ENCODE measurements at regions not wholly inside any gene's neighbourhood (a gene's known extent, or its start where the extent isn't known, plus 50 kb on each side); places are given as distances from the start of the nearest gene placed in this dataset.
A peak's percentile ranks its signal among the peaks of the same experiment; 100 is the strongest.

GRCh38 chr1:218548764-218549163 lies 203.6 kb downstream of the TGFB2 start:
- H3K27ac Mint-ChIP-seq (ENCODE audit: unreplicated experiment), result no peak overlapping the region
- intact Hi-C loops (cut with micrococcal nuclease; ENCODE audit: unreplicated experiment), result no loop called here
- H3K4me1 Mint-ChIP-seq (ENCODE audit: low read depth, unreplicated experiment), result peaks cover 6% of the 10 kb centered on the region
- H3K9me3 Mint-ChIP-seq (ENCODE audit: unreplicated experiment), result peaks cover 11% of the 10 kb centered on the region
- Histone ChIP-seq H3K4me3 (ENCODE audit: low read depth, low read length) (no peak overlapping the region), H3K9me3 (no peaks in the 10 kb centered on the region), H3K4me1 (no peaks in the 10 kb centered on the region), H3K36me3 (ENCODE audit: control insufficient read depth, insufficient read depth, low read length) (no peaks in the 10 kb centered on the region), H3K27me3 (replicated peaks; ENCODE audit: control insufficient read depth, insufficient read depth, low read length) (no peaks in the 10 kb centered on the region)
- CTCF ChIA-PET, result no interaction called here
- no peak for TF ChIP-seq CTCF (IDR thresholded peaks at IDR 0.05; ENCODE audit: insufficient read depth in 1 of 2, low read depth in 1 of 2, low read length in 1 of 2, severe bottlenecking in 1 of 2, unreplicated experiment in 1 of 2)
- no peak overlapping the region for H3K4me3 Mint-ChIP-seq (ENCODE audit: unreplicated experiment)
- POLR2A ChIA-PET, result no interaction called here
- DNase-seq, result no peak
- no TSS peak for BruUV-seq (replicated peaks)
- peaks cover 1% of the 10 kb centered on the region for H3K36me3 Mint-ChIP-seq (ENCODE audit: insufficient read depth, unreplicated experiment)
- H3K27me3 Mint-ChIP-seq (ENCODE audit: insufficient read depth, unreplicated experiment), result no peaks in the 10 kb centered on the region

- Mint-ChIP-seq H3K27ac (ENCODE audit: unreplicated experiment) (no peak overlapping the region), H3K36me3 (ENCODE audit: insufficient read depth, unreplicated experiment) (peaks cover 5% of the 10 kb centered on the region), H3K27me3 (ENCODE audit: insufficient read depth, unreplicated experiment) (no peaks in the 10 kb centered on the region), H3K9me3 (ENCODE audit: unreplicated experiment) (peaks cover 23% of the 10 kb centered on the region), H3K4me3 (ENCODE audit: unreplicated experiment) (no peak overlapping the region), H3K4me1 (ENCODE audit: low read depth, unreplicated experiment) (peaks cover 6% of the 10 kb centered on the region)
- Histone ChIP-seq H3K36me3 (ENCODE audit: control insufficient read depth, insufficient read depth, low read length) (no peaks in the 10 kb centered on the region), H3K4me1 (no peaks in the 10 kb centered on the region), H3K27me3 (replicated peaks; ENCODE audit: control insufficient read depth, insufficient read depth, low read length) (no peaks in the 10 kb centered on the region), H3K9me3 (no peaks in the 10 kb centered on the region), H3K4me3 (ENCODE audit: low read depth, low read length) (no peak overlapping the region)
- ChIA-PET CTCF (no interaction called here), POLR2A (interaction anchor here (0.7 kb wide), 1 partner anchor 305 kb away, joined by 6 read pairs; no protein-coding TSS in a partner anchor)
- intact Hi-C loops (cut with micrococcal nuclease; ENCODE audit: unreplicated experiment), result loop anchor here (10.0 kb wide), 1 partner anchor 122 kb away; no protein-coding TSS in a partner anchor
- peak in 1 of 2 experiments; percentile 11 for DNase-seq
- no peak for TF ChIP-seq CTCF (IDR thresholded peaks at IDR 0.05; ENCODE audit: insufficient read depth in 1 of 2, low read depth in 1 of 2, low read length in 1 of 2, severe bottlenecking in 1 of 2, unreplicated experiment in 1 of 2)
- no TSS peak for BruUV-seq (replicated peaks)
Measured at GRCh38 chr1:218553197-218553596, 208.1 kb downstream of the TGFB2 start.

- Mint-ChIP-seq H3K9me3 (ENCODE audit: unreplicated experiment) (peaks cover 23% of the 10 kb centered on the region), H3K27me3 (ENCODE audit: insufficient read depth, unreplicated experiment) (no peaks in the 10 kb centered on the region), H3K36me3 (ENCODE audit: insufficient read depth, unreplicated experiment) (peaks cover 5% of the 10 kb centered on the region), H3K4me1 (ENCODE audit: low read depth, unreplicated experiment) (peaks cover 6% of the 10 kb centered on the region), H3K27ac (ENCODE audit: unreplicated experiment) (no peak overlapping the region), H3K4me3 (ENCODE audit: unreplicated experiment) (no peak overlapping the region)
- intact Hi-C loops (cut with micrococcal nuclease; ENCODE audit: unreplicated experiment), result loop anchor here (10.0 kb wide), 1 partner anchor 119 kb away; no protein-coding TSS in a partner anchor
- CTCF ChIA-PET, result no interaction called here
- Histone ChIP-seq H3K27me3 (replicated peaks; ENCODE audit: control insufficient read depth, insufficient read depth, low read length) (no peaks in the 10 kb centered on the region), H3K4me1 (no peaks in the 10 kb centered on the region), H3K36me3 (ENCODE audit: control insufficient read depth, insufficient read depth, low read length) (no peaks in the 10 kb centered on the region), H3K9me3 (no peaks in the 10 kb centered on the region), H3K4me3 (ENCODE audit: low read depth, low read length) (no peak overlapping the region)
- DNase-seq, result no peak
- TF ChIP-seq CTCF (IDR thresholded peaks at IDR 0.05; ENCODE audit: insufficient read depth in 1 of 2, low read depth in 1 of 2, low read length in 1 of 2, severe bottlenecking in 1 of 2, unreplicated experiment in 1 of 2), result no peak
- POLR2A ChIA-PET, result no interaction called here
- BruUV-seq (replicated peaks), result no TSS peak
Measured at GRCh38 chr1:218556016-218556415, 210.9 kb downstream of the TGFB2 start.
